Keratinocyte (primary cell): ENCODE measurements at regions not wholly inside any gene's neighbourhood (a gene's known extent, or its start where the extent isn't known, plus 50 kb on each side); places are given as distances from the start of the nearest gene placed in this dataset.

Source experiments
- DNase-seq: peaks from one replicate; pipeline ENCODE4 v3.0.0-alpha.2; 2011; ENCODE audit warnings: low read depth, missing footprints, low spot score
- FAIRE-seq: peaks from 2 replicates; lab custom pipeline; 2011; peaks lifted over from hg19 to GRCh38; lab: Jason Lieb, UNC
- H2AFZ ChIP-seq: 2 replicates; pipeline ENCODE4 v1.6.0; 2012; ENCODE audit warnings: low read length, control low read depth, inconsistent platforms; ENCODE audit not compliant: control insufficient read depth
- H3K27ac ChIP-seq: 2 replicates; pipeline ENCODE4 v1.5.1; 2011; ENCODE audit warnings: low read length; ENCODE audit not compliant: control insufficient read depth, insufficient read depth
- H3K27me3 ChIP-seq: 3 replicates; pipeline ENCODE4 v1.6.0; 2011; ENCODE audit warnings: low read length; ENCODE audit not compliant: control insufficient read depth, insufficient read depth; ENCODE audit errors: extremely low read depth
- H3K36me3 ChIP-seq, 2 experiments: 2 replicates in 1 of 2; 3 replicates in 1 of 2; pipeline ENCODE4 v1.5.1; 2011; ENCODE audit warnings: low read length in 2 of 2, mild to moderate bottlenecking in 1 of 2; ENCODE audit not compliant: control insufficient read depth in 2 of 2, insufficient read depth in 2 of 2; ENCODE audit errors: extremely low read depth in 1 of 2
- H3K4me1 ChIP-seq: 3 replicates; pipeline ENCODE4 v1.5.1; 2011; ENCODE audit warnings: low read length; ENCODE audit not compliant: control insufficient read depth, insufficient read depth; ENCODE audit errors: extremely low read depth
- H3K4me2 ChIP-seq: 3 replicates; pipeline ENCODE4 v1.6.0; 2011; ENCODE audit warnings: low read depth, low read length; ENCODE audit not compliant: control insufficient read depth, insufficient read depth; ENCODE audit errors: extremely low read depth
- H3K4me3 ChIP-seq, 3 experiments: fragments of 200-600 bp in 1 of 3; sonication (generic) in 1 of 3; 2 replicates in 2 of 3; 3 replicates in 1 of 3; pipeline ENCODE4 v1.5.1; 2011 to 2016; ENCODE audit warnings: low read length in 3 of 3, mild to moderate bottlenecking in 3 of 3, control low read depth in 2 of 3, inconsistent platforms in 1 of 3, low read depth in 1 of 3, mixed read lengths in 1 of 3, mixed run types in 1 of 3, moderate library complexity in 1 of 3; ENCODE audit not compliant: control insufficient read depth in 2 of 3, insufficient read depth in 2 of 3; ENCODE audit errors: extremely low read depth in 1 of 3
- H3K79me2 ChIP-seq: 2 replicates; pipeline ENCODE4 v1.6.0; 2012; ENCODE audit warnings: low read length; ENCODE audit not compliant: control insufficient read depth, insufficient read depth
- H3K9ac ChIP-seq: 3 replicates; pipeline ENCODE4 v1.6.0; 2011; ENCODE audit warnings: low read length; ENCODE audit not compliant: control insufficient read depth, insufficient read depth; ENCODE audit errors: extremely low read depth
- H3K9me1 ChIP-seq: 3 replicates; pipeline ENCODE4 v1.6.0; 2011; ENCODE audit warnings: low read length; ENCODE audit not compliant: control insufficient read depth, insufficient read depth; ENCODE audit errors: extremely low read depth
- H3K9me3 ChIP-seq: 2 replicates; pipeline ENCODE4 v1.5.1; 2012; ENCODE audit warnings: low read depth, low read length; ENCODE audit not compliant: control insufficient read depth
- H4K20me1 ChIP-seq: 3 replicates; pipeline ENCODE4 v1.6.0; 2011; ENCODE audit warnings: low read length; ENCODE audit not compliant: control insufficient read depth, insufficient read depth; ENCODE audit errors: extremely low read depth
- EZH2 ChIP-seq: IDR thresholded peaks from one replicate; pipeline ENCODE4 v1.6.1; 2012; ENCODE audit warnings: inconsistent platforms, mild to moderate bottlenecking, low read length, moderate library complexity
- dilution Hi-C: fragments of 300-500 bp; cut with MboI; formaldehyde crosslinking; loops from one replicate; pipeline ENCODE4 v1.7.0; 2020; ENCODE audit warnings: low sequenced_read_pairs; ENCODE audit not compliant: extremely low pct_ligation_motif_present
- TF ChIP-seq, protein P1 (sequence below), 3 experiments: IDR thresholded peaks in 1 of 3; conservative IDR thresholded peaks in 1 of 3; optimal IDR thresholded peaks in 1 of 3; 2 replicates in 2 of 3; 3 replicates in 1 of 3; pipeline versions ENCODE3 to v1.5.1; 2011; ENCODE audit warnings: low read length in 3 of 3, mild to moderate bottlenecking in 3 of 3, moderate library complexity in 2 of 3, control low read depth in 1 of 3, inconsistent platforms in 1 of 3; ENCODE audit not compliant: insufficient read depth in 2 of 3; ENCODE audit errors: extremely low read depth in 1 of 3

DNA sequence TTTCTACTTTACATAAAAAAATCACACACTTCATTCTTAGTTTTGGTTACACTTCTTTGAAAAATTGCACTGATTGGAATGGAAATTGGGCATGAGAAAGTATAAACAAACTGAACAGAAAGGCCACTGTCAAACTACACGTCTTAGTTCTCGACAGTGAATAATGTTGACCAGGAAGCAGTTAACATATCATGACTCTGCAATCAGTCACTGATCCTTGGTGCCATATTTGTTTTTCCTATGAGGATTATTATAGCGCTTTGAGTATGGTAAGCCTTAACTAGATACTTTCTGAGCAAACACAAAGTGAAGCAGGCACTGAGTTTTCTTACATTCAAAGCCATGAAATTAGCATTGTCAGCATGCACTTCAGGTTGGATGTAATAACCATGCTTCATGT, 495.1 kb upstream of the ANKRD30A start:
- dilution Hi-C loops = no loop called here
- H3K4me3 ChIP-seq = no peak overlapping the region
- no peak overlapping the region for H3K27ac ChIP-seq
- no peaks in the 10 kb centered on the region for H3K79me2 ChIP-seq
- no peak overlapping the region for H3K4me2 ChIP-seq
- no peak overlapping the region for H2AFZ ChIP-seq
- H3K9me3 ChIP-seq = no peaks in the 10 kb centered on the region
- FAIRE-seq (no peak), DNase-seq (no peak)
- no peak overlapping the region for H3K9ac ChIP-seq
- no peaks in the 10 kb centered on the region for H3K27me3 ChIP-seq
- no peaks in the 10 kb centered on the region for H3K9me1 ChIP-seq
- TF ChIP-seq, protein P1, sequence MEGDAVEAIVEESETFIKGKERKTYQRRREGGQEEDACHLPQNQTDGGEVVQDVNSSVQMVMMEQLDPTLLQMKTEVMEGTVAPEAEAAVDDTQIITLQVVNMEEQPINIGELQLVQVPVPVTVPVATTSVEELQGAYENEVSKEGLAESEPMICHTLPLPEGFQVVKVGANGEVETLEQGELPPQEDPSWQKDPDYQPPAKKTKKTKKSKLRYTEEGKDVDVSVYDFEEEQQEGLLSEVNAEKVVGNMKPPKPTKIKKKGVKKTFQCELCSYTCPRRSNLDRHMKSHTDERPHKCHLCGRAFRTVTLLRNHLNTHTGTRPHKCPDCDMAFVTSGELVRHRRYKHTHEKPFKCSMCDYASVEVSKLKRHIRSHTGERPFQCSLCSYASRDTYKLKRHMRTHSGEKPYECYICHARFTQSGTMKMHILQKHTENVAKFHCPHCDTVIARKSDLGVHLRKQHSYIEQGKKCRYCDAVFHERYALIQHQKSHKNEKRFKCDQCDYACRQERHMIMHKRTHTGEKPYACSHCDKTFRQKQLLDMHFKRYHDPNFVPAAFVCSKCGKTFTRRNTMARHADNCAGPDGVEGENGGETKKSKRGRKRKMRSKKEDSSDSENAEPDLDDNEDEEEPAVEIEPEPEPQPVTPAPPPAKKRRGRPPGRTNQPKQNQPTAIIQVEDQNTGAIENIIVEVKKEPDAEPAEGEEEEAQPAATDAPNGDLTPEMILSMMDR (optimal IDR thresholded peaks at IDR 0.05 in 1 of 3, IDR thresholded peaks at IDR 0.05 in 1 of 3, conservative IDR thresholded peaks at IDR 0.05 in 1 of 3; ENCODE audit: extremely low read depth in 1 of 3, insufficient read depth in 2 of 3, low read length in 3 of 3) = no peak
- TF ChIP-seq EZH2 = no peak
- no peaks in the 10 kb centered on the region for H3K36me3 ChIP-seq
- H4K20me1 ChIP-seq = no peaks in the 10 kb centered on the region
- H3K4me1 ChIP-seq = no peaks in the 10 kb centered on the region

DNA sequence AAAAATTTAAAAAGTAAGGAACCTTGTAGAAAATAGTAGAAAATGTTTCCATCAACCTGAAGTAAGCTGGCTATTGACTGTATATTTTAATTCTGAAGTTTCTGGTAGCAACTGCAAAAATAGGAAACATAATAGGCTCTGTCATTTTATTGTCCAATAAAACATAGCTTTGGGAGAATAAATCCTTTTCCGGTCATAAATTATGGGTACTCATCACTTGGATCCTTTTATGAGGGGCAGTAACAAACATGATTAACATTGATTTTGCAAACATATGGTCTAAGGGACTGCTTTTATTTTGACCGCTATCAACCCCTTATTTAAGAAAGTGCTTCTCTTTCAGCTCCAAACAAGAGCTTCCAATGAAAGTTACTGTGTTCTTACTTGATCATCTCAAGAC, 495.9 kb upstream of the ANKRD30A start:
- Histone ChIP-seq H4K20me1 (no peaks in the 10 kb centered on the region), H3K9me1 (no peaks in the 10 kb centered on the region), H3K9me3 (no peaks in the 10 kb centered on the region), H3K27ac (no peak overlapping the region), H3K4me2 (no peak overlapping the region), H3K9ac (no peak overlapping the region), H3K36me3 (no peaks in the 10 kb centered on the region), H3K79me2 (no peaks in the 10 kb centered on the region), H2AFZ (no peak overlapping the region), H3K27me3 (no peaks in the 10 kb centered on the region), H3K4me1 (no peaks in the 10 kb centered on the region), H3K4me3 (no peak overlapping the region)
- FAIRE-seq (no peak), DNase-seq (no peak)
- dilution Hi-C loops = no loop called here
- no peak for TF ChIP-seq EZH2
- TF ChIP-seq, protein P1 (optimal IDR thresholded peaks at IDR 0.05 in 1 of 3, IDR thresholded peaks at IDR 0.05 in 1 of 3, conservative IDR thresholded peaks at IDR 0.05 in 1 of 3; ENCODE audit: extremely low read depth in 1 of 3, insufficient read depth in 2 of 3, low read length in 3 of 3) = no peak
